NOMO-1 (cell line): ENCODE measurements at regions not wholly inside any gene's neighbourhood (a gene's known extent, or its start where the extent isn't known, plus 50 kb on each side); places are given as distances from the start of the nearest gene placed in this dataset.

ENCODE experiments used
- DNase-seq, 2 experiments: peaks; one replicate each; lab custom pipeline; 2025; ENCODE audit not compliant: unreplicated experiment in 2 of 2; lab: John Stamatoyannopoulos, UW

DNA sequence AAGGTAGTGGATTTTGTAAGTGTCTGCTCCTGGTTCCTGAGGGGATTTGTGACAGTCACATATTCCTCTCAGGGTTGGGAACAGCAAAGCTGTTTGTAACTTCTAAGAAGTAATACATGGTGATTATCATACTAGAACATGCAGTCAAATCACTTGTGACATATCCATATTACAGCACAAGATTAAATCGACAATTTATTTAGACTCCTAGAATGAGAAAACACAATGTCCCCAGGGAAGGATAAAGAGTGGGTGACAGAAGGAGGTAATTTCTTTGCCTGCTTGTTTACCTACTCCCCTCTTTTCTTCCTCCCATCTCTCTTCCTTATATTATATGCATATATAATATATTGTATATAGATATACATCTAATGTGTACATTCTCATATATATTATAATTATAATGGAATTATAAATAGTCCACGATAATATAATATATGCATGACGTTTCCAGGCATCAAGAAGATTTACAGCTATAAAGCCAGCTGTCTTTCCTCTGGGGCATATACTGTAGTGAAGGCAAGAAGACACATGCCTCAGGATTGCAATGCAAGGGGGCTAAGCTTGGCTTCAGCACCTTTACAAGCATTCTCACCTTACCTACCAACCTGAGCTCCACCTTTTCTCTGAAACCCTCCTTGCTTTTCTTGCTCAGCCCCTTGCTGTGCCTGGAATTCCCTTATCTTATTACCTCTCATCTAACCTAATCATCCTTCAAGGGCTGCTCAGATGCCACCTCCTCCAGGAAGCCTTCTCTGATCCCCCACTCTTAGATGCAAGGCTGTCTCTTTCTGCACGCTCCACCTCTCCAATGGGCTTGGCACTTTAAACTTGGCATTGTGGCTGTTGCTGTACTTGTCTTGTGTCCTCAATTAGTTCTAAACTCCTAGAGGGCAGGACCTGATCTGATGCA lies 73.1 kb upstream of the PIAS1 start:
- DNase-seq = no peak

DNA sequence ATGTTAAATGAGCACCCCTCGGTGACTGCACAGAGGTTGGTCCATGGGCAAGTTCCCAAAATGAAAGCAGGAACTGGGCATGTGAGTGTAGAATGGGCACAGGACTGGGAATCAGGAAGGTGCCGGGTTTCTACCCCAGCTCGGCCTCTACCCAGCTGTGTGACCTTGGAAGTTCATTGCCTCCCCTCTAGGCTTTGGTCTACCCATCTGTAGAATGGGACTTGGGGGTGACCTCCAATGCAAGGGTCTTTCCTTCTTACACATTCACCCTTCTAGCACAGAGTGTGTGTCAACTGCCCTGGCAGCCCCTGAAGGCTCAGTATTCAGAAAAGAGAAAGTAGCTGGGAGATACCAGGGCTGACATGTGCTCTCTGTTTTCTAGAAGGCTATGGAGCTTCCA lies 72.3 kb upstream of the PIAS1 start:
- no peak for DNase-seq

DNA sequence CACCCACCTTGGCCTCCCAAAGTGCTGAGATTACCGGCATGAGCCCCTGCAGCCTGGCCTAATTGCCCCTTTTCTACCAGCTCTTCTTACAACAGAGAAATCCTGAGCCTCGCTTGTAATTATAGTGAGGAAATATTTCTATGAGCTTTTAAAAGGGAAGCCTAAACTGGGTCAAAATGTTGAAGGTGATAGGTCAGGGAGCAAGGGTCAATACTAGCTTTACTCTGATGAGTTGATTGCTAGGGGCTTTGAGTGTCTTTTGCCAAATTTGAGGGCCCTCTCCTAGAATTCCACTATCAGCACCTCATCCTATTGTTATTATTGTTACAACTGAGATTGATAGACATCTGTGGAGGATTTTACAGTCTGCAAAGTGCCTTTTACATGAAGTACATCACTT lies 62.4 kb upstream of the PIAS1 start:
- DNase-seq = no peak

DNA sequence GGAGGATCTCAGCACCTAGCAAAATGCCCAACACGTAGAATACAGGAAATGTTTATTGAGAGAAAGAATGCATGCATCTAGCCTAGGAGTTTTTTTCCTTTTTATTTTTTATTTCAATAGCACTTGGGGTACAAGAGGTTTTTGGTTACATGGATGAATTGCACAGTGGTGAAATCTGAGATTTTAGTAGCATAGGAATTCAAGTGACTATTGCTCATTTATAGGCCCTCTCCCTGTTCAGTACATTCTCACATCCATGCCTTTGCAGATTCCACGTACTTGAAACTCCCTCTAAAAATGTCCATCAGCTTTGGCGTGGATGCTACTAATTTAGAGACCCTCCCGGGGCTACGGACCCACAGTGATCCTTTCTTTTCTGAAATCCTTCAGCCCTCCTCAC lies 61.7 kb upstream of the PIAS1 start:
- DNase-seq = no peak

DNA sequence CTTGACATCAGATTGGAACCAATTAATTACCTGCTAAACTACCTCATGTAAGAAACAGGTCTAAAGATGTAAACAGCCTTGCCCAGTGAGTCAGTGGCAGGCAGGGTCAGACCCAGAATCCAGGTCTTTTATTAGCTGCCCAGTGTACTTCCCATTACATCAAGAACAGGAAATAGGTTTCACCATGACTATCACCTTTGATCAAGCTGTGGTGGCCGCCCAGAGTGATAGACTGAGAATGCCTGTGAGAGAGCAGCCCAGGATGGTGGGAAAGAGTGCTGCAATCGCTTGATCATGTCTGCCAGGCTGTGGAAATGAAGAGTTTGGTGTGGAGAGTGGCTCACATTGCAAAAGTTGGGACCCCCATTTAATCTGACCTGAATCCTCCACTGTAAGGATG lies 61.3 kb upstream of the PIAS1 start:
- DNase-seq = no peak

DNA sequence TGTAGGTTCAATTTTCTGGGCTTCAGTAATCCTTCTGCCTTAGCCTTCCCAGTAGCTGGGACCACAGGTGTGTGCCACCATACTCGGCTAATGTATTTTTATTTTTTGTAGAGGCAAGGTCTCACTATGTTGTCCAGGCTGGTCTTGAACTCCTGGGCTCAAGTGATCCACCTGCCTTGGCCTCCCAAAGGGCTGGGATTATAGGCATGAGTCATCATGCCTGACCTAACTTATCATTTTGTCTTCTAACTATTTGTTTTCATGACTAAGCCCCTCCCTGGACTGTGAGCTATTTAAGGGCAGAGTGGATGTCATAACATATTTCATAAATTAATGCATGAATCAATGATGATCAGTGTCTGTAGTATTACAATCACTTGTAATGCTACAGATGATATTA lies 56.1 kb upstream of the PIAS1 start:
- no peak for DNase-seq

DNA sequence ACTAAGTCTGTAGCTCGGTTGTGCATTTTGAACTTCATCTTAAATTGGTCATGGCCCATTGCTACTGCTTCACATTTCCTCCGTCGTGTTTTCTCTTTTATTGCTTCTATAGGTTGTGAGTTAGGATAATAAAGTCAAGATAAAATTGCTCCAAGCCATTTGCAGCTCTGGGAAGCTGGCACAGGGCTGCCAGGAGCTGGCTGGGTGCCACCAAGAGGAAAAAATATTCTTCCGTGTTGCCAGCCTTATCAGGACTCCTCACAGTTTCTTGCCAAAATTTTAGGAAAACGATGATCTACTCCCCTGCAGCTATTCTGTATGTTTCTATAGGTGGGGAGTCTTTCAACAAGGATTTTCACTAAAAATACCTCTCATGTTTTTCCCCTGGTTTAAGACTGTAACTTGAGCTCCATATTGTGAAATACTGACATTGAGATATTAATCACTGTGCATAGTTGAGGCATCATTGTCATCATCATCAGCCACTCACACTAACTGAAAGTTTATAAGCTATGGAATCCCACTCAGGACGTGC lies 55.4 kb upstream of the PIAS1 start:
- no peak for DNase-seq

DNA sequence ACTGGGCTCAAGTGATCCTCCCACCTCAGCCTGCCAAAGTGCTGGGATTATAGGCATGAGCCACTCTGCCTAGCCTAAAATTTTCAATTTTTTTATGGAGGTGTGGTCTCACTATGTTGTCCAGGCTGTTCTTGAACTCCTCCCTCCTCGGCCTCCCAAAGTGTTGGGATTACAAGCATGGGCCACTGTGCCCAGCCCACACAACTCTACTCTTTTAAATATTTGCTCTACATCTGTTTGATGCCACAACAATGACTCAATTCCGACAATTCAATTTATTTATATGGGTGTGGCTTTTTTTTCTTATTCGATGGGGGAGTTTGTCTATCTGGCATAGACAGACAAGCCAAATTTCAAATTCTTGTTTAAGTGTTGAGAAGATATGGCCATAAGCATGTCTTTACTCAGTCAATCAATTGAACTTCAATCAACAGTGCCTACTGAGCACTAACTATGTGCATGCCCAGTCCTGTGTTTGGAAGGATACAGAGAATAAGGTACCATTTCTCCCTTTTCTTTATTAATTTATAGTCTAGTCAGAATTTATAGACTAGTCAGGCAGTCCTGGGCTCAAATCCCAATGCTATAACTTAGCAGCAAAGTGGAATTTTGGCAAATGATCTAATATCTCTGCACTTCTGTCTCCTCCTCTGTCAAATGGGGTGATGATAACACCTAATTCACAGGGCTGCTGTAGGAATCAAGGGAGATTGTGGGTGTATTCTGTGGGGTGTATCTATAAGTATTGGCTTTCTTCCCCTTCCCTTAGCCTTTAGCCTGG lies 54.6 kb upstream of the PIAS1 start:
- no peak for DNase-seq

DNA sequence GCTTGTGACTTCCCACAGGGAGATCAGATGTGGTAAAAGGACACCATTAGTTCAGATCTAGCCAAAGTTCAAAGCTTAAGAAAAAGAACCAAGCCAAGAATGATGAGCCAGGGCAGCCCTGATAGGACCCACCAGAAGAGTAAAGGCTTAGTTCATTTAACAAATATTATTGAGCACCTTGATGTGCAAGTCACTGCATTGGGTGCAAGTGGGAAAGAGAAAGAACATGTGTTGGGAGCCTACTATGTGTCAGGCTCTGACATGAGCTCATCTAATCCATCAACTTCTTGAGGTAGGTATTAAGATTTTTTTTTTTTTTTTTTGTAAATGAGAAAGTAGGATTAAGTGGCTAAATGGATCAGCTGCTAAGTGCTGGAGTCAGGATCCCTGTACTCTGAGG lies 53.4 kb upstream of the PIAS1 start:
- no peak for DNase-seq

DNA sequence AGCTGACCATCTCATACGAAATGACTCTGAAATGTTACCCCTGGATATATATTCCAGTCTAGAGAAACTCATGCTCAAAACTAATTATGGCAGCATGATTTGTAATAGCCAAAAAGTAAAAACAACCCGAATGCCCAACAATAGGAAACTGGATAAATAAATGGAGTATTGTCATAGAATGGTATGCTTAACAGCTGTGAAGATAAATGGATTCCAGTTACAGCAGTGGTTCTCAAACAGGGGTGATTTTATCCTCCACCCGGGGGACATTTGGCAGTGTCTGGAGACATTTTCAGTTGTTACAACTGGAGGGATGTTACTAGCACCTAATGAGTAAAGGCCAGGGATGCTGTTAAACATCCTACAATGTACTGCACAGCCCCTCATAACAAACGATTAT lies 52.3 kb upstream of the PIAS1 start:
- DNase-seq = no peak

DNA sequence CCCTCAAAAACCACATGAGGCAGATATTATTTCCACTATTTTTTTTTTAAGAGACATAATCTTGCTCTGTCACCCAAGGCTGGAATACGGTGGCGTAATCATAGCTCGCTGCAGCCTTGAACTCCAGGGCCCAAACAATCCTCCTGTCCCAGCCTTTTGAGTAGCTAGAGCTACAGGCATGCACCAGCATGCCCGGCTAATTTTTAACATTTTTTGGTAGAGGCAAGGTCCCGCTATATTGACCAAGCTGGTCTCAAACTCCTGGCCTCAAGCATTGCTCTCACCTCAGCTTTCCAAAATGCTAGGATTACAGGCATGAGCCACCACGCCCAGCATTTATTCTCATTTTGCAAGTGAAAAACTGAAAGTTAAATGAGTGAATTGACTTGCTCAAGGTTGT lies 50.8 kb upstream of the PIAS1 start:
- DNase-seq = no peak
